ENCODE measurements at regions not wholly inside any gene's neighbourhood (a gene's known extent, or its start where the extent isn't known, plus 50 kb on each side); places are given as distances from the start of the nearest gene placed in this dataset.

- intact Hi-C loops (cut with DNase I; ENCODE audit: low total_unique reads): no loop called here
- no peak for TF ChIP-seq POLR2AphosphoS5 (IDR thresholded peaks at IDR 0.05)
- TF ChIP-seq POLR2A (IDR thresholded peaks at IDR 0.05): no peak
- TF ChIP-seq CTCF (IDR thresholded peaks at IDR 0.05): no peak
Observed at GRCh38 chr1:69291541-69291940, 276.2 kb upstream of the LRRC7 start.

DNA sequence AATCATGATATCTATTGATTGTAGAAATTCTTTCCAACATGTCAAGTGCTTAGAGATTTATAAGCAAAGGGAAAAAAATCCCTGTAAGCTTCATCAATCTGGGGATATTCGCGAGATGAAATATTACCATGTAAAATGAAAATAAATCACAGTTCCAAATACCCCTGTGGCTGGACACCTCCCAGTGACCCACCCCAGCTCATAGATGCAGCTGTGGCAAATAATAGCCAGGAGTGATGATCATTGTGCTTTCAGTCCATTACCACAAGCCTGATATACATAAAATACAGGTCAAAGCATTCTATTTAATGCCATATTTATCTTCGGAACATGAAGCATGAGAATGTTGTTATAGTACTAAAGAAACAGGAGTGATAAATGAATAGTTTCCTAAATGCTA lies 274.9 kb upstream of the LRRC7 start:
- Histone ChIP-seq H3K4me1 (no peaks in the 10 kb centered on the region), H3K27me3 (no peaks in the 10 kb centered on the region), H3K27ac (no peak overlapping the region), H3K36me3 (no peaks in the 10 kb centered on the region), H3K9me3 (no peaks in the 10 kb centered on the region), H3K4me3 (no peak overlapping the region)
- intact Hi-C loops (cut with DNase I; ENCODE audit: low total_unique reads): no loop called here
- no peak for DNase-seq (ENCODE audit: low spot score in 2 of 2)
- TF ChIP-seq POLR2AphosphoS5 (IDR thresholded peaks at IDR 0.05) (no peak), POLR2A (IDR thresholded peaks at IDR 0.05) (no peak), CTCF (IDR thresholded peaks at IDR 0.05) (no peak)

More at GRCh38 chr1:69291541-69291940, 276.2 kb upstream of the LRRC7 start:
- DNase-seq (ENCODE audit: low spot score in 2 of 2): no peak
- no peak overlapping the region for H3K4me3 ChIP-seq
- H3K27ac ChIP-seq: no peak overlapping the region
- H3K36me3 ChIP-seq: no peaks in the 10 kb centered on the region
- H3K9me3 ChIP-seq: no peaks in the 10 kb centered on the region
- no peaks in the 10 kb centered on the region for H3K27me3 ChIP-seq
- H3K4me1 ChIP-seq: no peaks in the 10 kb centered on the region

DNA sequence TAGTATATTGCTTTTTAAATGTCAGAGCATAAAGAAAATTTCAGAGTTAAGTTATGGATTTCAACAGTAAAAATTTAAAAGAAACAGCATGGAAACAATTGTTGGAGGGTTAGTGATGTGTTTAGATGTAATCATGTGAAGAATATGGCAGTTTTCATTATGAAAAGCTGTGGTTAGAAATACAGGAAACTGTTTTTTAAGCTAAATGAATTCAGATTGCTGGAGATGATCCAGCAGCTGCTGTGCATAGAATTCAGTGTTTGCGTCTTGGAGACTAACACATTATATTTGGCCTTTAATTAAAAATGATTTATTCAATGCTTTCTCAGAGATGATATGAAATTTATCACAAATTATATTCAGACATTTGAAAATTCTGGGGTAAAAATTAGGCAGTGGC lies 273.6 kb upstream of the LRRC7 start:
- Histone ChIP-seq H3K36me3 (no peaks in the 10 kb centered on the region), H3K9me3 (no peaks in the 10 kb centered on the region), H3K4me1 (no peaks in the 10 kb centered on the region), H3K27ac (no peak overlapping the region), H3K4me3 (no peak overlapping the region), H3K27me3 (no peaks in the 10 kb centered on the region)
- TF ChIP-seq POLR2AphosphoS5 (IDR thresholded peaks at IDR 0.05) (no peak), CTCF (IDR thresholded peaks at IDR 0.05) (no peak), POLR2A (IDR thresholded peaks at IDR 0.05) (no peak)
- intact Hi-C loops (cut with DNase I; ENCODE audit: low total_unique reads): no loop called here
- DNase-seq (ENCODE audit: low spot score in 2 of 2): no peak

DNA sequence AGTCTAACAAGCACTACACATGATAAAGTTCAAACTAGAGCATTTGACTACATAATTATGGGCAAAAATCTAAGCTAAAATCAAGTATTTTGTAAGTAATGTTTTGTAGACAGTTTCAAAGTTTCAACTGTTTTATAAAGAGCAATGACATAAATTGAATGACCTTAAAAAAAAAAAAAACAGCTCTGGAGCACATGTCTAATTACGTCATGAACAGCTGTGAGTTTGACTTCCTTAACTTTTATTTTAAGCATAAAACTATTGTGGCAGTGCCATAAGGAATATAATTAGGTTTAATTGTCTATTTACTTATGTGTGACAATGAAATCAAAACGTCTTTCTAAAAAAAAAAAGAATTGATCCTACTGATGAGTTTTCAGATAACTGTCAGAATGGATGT lies 272.5 kb upstream of the LRRC7 start:
- Histone ChIP-seq H3K4me3 (no peak overlapping the region), H3K27me3 (no peaks in the 10 kb centered on the region), H3K36me3 (no peaks in the 10 kb centered on the region), H3K4me1 (no peaks in the 10 kb centered on the region), H3K27ac (no peak overlapping the region), H3K9me3 (no peaks in the 10 kb centered on the region)
- DNase-seq (ENCODE audit: low spot score in 2 of 2): no peak
- intact Hi-C loops (cut with DNase I; ENCODE audit: low total_unique reads): no loop called here
- TF ChIP-seq CTCF (IDR thresholded peaks at IDR 0.05) (no peak), POLR2AphosphoS5 (IDR thresholded peaks at IDR 0.05) (no peak), POLR2A (IDR thresholded peaks at IDR 0.05) (no peak)

DNA sequence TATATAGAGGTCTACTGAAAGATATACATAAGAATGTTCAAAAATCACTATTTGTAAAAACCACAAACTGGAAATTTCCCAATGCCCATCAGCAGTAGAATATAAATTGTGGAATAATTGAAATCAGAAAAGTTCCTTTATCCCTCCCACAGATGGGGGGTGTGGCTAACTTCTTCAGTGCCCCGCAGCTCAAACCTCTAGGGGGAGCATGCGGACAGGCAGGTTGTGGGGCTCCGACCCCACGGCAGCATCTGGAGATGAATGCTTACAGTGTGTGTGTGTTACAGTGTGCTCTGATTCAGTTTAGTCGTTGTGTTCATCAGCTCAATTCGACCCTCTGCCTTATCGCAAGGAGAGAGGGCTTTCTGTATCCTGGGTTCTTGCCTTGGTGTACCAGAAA lies 262.1 kb upstream of the LRRC7 start:
- DNase-seq (ENCODE audit: low spot score in 2 of 2): no peak
- no peaks in the 10 kb centered on the region for H3K36me3 ChIP-seq
- peaks cover 0 to 5% of the 10 kb centered on the region in 2 donors for H3K9me3 ChIP-seq
- TF ChIP-seq CTCF (IDR thresholded peaks at IDR 0.05) (no peak), POLR2A (IDR thresholded peaks at IDR 0.05) (no peak), POLR2AphosphoS5 (IDR thresholded peaks at IDR 0.05) (no peak)
- H3K4me1 ChIP-seq: no peaks in the 10 kb centered on the region
- no peak overlapping the region for H3K27ac ChIP-seq
- H3K4me3 ChIP-seq: no peak overlapping the region
- H3K27me3 ChIP-seq: no peaks in the 10 kb centered on the region
- intact Hi-C loops (cut with DNase I; ENCODE audit: low total_unique reads): loop anchor here (10.0 kb wide), 1 partner anchor 1739 kb away; the partner anchor contains the start of gene PTGER3

Data from breast epithelium (tissue), 4 donors.